ENCODE measurements at regions not wholly inside any gene's neighbourhood (a gene's known extent, or its start where the extent isn't known, plus 50 kb on each side); places are given as distances from the start of the nearest gene placed in this dataset.

DNA sequence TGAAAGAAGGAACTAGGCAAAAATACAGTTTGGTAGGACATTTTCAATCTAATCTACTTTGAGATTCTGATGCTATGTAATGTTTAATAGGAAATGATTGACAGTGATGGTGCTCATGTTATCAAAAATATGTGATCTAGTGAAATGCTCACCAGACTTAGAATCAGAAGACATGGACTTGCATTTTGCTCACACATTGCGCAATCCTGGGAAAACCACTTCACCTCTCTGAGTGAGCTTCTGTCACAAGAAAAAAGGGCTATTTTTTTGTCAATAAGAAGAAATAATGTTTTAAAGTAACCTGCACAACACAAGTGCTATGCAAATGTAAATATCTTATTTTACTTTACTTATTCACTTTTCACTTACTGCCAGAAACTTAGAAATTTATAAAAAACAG lies 380.9 kb upstream of the HTR2A start:
- no peak for DNase-seq
- in situ Hi-C loops (cut with HindIII; ENCODE audit: low pct_ligation_motif_present, low pct_unique_long_range_greater_than_20kb, low sequenced_read_pairs) = no loop called here

DNA sequence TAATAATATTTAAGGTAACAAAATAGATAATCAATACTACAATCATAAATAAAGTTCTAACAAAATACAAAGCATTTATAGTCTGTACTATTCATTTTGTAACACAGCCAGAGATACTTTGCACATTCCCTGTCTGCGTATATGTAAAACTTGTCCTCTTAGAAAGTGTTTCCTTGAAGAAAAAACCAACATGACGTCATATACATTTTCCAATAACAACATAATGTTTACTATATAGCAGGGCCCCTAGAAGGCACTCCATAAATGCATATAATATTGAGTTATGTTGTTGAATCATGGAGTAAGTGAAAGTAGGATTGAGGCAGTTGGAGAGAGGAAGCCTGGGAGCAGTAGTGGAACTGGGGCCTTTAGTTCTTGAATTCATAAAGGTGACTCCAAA lies 371.4 kb upstream of the HTR2A start:
- in situ Hi-C loops (cut with HindIII; ENCODE audit: low pct_ligation_motif_present, low pct_unique_long_range_greater_than_20kb, low sequenced_read_pairs) = no loop called here
- no peak for DNase-seq

DNA sequence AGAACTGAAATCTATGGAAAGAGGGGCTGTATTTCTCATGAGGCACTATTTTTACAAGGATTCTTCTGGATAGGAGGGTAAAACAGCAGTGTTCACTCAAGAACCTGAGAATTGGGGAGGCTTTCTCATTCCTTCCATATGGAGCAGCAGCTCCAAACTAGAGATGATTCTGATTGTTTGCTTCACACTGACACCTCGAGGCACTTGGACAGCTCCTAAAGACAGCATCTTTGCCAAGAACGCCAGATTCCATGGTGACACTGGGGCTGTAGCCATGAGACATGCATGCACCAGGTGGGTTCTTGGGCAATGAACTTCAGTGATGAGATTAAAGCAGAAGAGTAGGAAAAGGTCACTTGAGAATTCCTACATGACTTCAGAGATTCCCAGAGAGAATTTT lies 361.5 kb upstream of the HTR2A start:
- no peak for DNase-seq
- in situ Hi-C loops (cut with HindIII; ENCODE audit: low pct_ligation_motif_present, low pct_unique_long_range_greater_than_20kb, low sequenced_read_pairs) = no loop called here

DNA sequence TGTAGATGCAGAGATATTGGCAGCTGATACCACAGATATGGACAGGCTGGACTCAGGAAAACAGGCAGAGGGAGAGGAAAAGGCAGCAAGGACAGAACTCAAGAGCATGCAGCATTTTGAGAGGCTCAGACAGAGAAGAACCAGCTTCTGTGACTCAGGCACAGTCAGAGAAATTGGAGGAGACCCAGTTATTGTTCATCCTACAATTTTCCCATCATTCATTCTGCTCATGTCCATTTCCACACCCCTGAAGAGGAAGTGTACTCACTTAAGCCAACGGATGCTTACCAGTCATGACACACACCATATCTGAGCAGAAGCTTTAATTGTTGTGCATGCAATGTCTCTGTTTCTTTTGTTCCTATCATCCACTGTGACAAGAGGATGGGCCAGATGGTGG lies 359.8 kb upstream of the HTR2A start:
- in situ Hi-C loops (cut with HindIII; ENCODE audit: low pct_ligation_motif_present, low pct_unique_long_range_greater_than_20kb, low sequenced_read_pairs) = no loop called here
- DNase-seq = no peak

DNA sequence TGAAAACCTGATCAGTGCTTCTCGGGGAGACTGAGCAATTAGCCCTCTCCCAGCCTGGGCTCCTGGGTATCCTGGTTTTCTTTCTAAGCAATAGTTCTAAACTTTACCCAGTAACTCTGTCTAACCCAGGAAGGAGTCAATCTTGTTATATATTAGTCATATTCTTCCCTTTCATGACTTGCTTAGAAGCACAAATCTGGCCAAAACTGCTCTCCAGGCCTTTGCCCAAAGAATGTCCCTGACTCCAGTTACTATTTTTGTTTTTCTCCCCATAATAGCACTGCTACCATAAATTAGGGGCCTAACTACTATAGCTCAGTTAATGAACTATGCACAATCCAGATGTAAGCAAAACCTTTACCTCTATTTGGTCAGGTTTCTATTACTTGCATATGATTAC lies 355.8 kb upstream of the HTR2A start:
- no peak for DNase-seq
- in situ Hi-C loops (cut with HindIII; ENCODE audit: low pct_ligation_motif_present, low pct_unique_long_range_greater_than_20kb, low sequenced_read_pairs) = no loop called here

DNA sequence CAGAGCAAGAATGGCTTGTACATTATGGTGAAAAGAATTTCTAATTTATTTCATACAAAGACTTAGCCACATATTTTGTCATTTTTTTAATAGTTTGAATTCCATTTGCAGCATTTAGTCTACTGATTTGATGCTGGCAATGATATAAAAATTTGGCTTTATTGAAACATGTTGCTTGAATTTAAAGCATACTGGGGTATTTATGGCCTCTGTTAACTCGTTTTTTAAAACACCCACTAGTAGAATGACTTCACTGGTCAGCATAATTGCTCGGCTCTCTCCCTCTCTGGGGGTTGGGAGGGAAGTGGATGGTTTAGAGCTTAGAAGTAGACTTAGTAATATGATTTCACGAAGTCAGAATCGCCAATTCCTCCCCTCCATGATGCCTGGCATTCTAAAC lies 354.9 kb upstream of the HTR2A start:
- no peak for DNase-seq
- in situ Hi-C loops (cut with HindIII; ENCODE audit: low pct_ligation_motif_present, low pct_unique_long_range_greater_than_20kb, low sequenced_read_pairs) = no loop called here

DNA sequence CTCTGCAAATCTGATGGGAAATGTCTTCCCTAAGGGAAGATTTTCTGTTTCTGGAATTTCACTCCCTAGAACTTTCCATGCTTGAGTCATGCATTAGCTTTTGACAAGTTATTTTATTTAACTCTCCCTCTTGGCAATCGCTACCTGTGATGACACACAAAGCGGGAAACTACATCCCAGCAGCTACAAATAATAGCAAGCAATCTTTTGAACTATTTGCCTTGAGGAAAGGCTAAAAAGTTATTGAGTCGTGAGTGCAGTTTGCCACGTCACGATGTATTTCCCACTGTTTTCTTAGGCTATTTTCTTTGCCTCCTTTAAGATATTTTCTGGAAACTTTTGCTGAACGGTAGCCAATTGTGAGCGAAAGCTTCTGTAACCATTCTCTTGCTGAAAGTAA lies 353.3 kb upstream of the HTR2A start:
- in situ Hi-C loops (cut with HindIII; ENCODE audit: low pct_ligation_motif_present, low pct_unique_long_range_greater_than_20kb, low sequenced_read_pairs) = no loop called here
- no peak for DNase-seq

DNA sequence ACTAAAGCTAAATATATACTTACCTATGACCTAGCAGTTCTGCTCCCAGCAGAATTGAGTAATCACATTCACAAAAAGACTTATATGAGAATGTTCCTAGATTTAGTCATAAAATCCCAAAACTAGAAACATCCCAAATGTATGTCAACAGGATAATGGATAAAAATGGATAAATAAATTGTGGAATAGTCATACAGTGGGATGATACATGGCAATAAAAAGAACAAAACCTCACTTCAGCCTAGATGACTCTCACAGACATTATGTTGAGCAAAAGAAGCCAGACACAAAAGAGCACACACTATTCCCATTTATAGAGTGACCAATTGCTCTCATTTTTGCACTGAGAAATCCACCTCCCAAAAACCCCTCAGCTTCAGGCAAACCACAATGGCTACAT lies 352.4 kb upstream of the HTR2A start:
- DNase-seq = no peak
- in situ Hi-C loops (cut with HindIII; ENCODE audit: low pct_ligation_motif_present, low pct_unique_long_range_greater_than_20kb, low sequenced_read_pairs) = no loop called here

DNA sequence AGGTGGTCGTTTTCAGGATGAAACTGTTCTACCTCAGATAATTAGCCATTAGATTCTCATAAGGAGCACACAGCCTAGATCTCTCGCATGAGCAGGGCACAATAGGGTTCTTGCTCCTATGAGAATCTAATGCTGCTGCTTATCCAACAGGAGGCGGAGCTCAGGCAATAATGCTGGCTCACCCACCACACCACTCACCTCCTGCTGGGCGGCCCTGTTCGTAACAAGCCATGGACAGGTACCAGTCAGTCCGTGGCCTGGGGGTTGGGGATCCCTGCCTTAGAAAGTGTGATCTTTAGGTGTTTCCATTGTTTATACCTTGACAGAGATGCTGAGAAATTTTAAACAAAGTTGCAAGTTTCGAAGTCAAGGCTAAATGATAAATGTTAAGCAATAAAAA lies 344.6 kb upstream of the HTR2A start:
- DNase-seq = no peak
- in situ Hi-C loops (cut with HindIII; ENCODE audit: low pct_ligation_motif_present, low pct_unique_long_range_greater_than_20kb, low sequenced_read_pairs) = no loop called here

DNA sequence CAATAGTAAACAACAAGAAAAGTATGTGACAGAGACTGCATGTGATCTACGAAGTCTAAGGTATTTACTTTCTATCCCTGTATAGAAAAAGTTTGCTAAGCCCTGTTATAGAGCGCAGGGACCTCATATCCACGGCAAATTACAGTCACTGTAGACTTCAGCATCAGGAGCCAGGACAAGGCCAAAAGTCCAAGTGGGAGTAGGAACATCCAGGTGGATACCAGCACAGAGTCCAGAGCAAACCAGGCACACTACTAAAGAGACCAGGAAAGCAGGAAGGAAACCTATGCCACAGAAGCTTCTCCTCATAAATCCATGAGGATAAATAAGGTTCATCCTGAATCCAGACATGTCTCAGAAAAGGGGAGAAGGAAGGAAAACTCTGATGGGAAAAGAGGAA lies 342.2 kb upstream of the HTR2A start:
- in situ Hi-C loops (cut with HindIII; ENCODE audit: low pct_ligation_motif_present, low pct_unique_long_range_greater_than_20kb, low sequenced_read_pairs) = no loop called here

DNA sequence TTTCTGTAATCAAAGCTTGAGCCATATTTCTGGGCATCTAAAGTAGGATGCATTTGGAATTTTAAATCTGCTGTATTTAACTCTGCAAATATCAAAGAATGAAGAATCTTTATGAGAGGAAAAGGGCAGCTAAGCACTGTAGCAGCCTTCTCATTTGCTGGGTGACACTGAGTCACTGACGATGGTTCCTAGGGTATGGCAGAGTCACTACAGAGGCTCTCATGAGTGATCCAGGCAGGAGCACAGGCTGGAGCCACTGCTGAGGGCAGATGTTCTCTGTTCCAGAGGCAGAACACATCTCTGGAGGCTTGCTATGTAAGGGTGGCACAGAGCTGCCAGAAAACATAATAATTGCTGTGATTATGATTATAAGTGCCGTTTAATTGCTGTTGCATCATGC lies 340.7 kb upstream of the HTR2A start:
- no peak for DNase-seq
- in situ Hi-C loops (cut with HindIII; ENCODE audit: low pct_ligation_motif_present, low pct_unique_long_range_greater_than_20kb, low sequenced_read_pairs) = no loop called here

More for the DNA sequence above, 342.2 kb upstream of the HTR2A start:
- DNase-seq = no peak

DNA sequence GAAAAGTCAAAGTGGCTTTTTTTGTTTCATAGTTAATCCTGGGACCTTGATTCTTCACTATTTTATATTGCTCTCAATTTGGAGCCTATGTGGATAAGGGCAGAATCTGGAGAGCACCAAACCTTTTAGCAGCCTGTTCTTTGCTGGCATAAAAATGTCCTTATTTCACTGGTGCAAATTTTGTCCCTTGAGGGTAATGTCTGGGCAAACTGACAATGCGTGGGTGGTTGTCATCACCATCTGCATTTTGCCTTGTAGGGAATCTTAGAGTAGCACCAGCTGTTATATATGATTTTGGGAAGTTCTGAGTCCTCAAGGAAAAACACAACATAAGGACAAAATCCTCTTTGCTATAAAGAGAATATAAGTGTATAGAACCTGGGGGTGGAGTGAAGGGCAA lies 336.9 kb upstream of the HTR2A start:
- in situ Hi-C loops (cut with HindIII; ENCODE audit: low pct_ligation_motif_present, low pct_unique_long_range_greater_than_20kb, low sequenced_read_pairs) = no loop called here

DNA sequence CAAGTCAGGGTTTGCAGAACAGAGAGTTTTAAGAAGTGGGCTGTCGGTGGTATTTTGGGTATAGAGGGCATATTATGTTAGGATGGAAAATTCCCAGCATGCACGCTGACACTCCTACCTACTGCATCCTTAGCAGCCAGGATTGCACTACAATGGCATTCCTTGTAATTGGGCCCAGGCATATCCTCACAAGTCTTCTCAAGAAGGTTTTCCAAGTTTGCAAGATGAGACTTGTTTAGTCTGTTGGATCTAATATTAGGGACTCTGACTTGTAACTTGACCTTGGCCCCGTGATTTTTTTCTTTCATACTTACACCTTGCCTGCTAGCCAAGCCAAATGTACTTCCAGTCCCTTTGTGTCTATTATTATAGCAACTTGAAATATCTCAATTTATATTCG lies 335.7 kb upstream of the HTR2A start:
- DNase-seq = no peak
- in situ Hi-C loops (cut with HindIII; ENCODE audit: low pct_ligation_motif_present, low pct_unique_long_range_greater_than_20kb, low sequenced_read_pairs) = no loop called here

More for the DNA sequence above, 336.9 kb upstream of the HTR2A start:
- no peak for DNase-seq

DNA sequence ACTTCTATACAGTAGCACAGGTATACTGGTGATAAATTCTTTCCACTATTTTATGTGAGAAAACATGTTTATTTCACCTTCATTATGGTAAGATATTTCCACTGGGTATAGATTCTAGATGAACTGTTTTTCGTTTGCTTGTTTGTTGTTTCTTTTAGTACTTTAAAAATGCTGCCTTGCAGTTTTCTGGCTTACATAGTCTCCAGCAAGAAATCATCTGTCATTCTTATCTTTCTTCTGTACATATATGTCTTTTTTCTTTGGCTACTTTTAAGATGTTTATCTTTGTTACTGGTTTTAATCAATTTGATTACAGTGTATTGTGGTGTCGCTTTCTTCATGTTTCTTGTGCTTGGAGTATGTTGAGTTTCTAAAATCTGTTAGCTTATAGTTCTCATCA lies 333.3 kb upstream of the HTR2A start:
- DNase-seq = no peak
- in situ Hi-C loops (cut with HindIII; ENCODE audit: low pct_ligation_motif_present, low pct_unique_long_range_greater_than_20kb, low sequenced_read_pairs) = no loop called here

DNA sequence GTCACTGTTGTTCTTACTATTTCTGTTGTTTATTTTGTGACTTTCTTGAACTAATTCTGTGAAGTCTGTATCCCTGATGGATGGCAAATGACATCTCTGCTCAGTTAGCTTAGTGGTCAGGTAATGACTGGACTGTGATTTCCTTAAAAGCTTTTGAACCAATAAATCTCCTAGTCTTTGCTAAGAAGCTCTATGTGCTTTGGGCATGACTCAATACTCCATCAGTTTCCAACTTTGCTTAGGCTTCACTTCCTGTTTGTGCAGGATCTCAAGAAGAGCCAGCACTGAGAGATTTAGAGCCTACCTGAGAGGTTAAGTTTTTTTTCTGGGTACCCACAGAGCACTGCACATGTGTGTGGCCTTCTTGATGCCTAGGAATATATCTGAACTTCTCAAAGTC lies 329.7 kb upstream of the HTR2A start:
- in situ Hi-C loops (cut with HindIII; ENCODE audit: low pct_ligation_motif_present, low pct_unique_long_range_greater_than_20kb, low sequenced_read_pairs) = no loop called here

DNA sequence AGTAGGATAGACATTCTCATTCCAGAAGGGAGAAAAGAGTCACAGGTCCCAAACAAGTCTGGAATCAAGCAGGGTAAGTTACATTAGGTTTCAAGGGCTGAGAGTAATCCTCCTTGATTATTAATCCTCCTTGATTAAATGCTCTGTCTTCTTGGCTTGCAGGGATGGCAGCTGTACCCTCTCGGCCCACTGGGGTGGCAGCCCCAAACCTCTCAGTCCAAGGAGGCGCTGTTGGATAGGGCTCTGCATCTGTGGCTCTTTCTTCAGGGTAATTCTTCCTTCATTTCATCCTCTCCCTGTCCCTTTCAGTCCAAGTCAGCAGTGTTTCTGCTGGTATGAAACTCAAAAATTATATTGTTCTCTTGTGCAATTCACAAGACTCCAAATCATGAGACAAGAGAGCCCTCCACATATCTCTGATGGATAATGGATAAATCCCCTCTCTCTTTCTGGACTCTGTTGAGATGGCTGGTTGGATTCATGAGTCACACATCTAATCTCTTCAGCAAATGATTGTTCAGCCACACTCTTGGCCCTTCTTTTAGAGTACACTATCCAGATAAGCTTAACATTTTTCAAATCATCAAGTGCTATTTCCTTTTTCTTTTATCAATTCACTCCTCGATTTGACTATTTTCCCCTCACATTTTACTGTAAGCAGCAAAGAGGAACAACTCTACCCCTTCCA lies 323.7 kb upstream of the HTR2A start:
- in situ Hi-C loops (cut with HindIII; ENCODE audit: low pct_ligation_motif_present, low pct_unique_long_range_greater_than_20kb, low sequenced_read_pairs) = no loop called here

More for the DNA sequence above, 329.7 kb upstream of the HTR2A start:
- DNase-seq = no peak

DNA sequence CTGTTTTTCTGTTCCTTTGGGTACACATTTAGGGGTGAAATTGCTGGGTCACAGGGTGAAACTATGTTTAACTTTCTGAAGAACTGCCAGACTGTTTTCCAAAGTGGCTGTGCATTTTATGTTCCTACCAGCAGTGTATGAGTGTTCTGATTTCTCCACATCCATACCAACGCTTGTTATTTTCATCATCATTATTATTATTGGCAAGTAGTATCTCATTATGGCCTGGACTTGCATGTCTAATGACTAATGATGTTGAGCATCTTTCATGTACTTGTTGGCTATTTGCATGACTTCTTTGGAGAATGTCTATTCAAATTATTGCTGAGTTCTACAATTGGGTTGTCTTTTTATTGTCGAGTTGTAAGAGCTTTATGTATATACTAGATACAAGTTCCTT lies 321.8 kb upstream of the HTR2A start:
- DNase-seq = no peak
- in situ Hi-C loops (cut with HindIII; ENCODE audit: low pct_ligation_motif_present, low pct_unique_long_range_greater_than_20kb, low sequenced_read_pairs) = no loop called here

More for the DNA sequence above, 323.7 kb upstream of the HTR2A start:
- no peak for DNase-seq

DNA sequence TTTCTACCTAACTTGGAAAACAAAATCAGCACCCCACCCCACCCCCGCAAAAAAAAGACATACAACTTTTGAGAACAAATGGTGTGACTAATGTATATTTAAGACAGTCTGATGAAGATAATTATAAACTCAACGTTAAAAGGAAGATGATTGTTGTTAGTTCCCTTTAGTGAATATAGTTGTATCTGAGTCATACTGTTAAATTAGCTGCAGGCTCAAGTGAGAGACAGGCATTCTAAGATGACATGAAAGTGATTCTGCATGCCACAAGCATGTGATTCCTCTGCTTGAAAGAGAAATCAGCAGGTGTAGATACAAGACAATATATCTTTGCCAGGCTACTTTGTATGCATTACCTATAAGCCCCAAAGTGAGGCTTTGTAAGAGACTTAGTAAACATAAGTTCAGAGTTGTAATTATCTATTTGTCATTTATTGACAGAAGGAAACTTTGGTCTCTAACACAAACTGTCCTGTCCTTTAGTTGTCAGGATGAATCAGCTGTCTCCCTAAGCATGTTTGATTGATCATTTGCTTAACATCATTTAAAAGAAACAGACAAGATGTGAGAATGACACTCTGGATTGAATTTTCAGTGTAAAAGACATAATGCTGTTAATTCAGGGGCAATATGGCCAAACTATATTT lies 319.4 kb upstream of the HTR2A start:
- no peak for DNase-seq
- in situ Hi-C loops (cut with HindIII; ENCODE audit: low pct_ligation_motif_present, low pct_unique_long_range_greater_than_20kb, low sequenced_read_pairs) = no loop called here

DNA sequence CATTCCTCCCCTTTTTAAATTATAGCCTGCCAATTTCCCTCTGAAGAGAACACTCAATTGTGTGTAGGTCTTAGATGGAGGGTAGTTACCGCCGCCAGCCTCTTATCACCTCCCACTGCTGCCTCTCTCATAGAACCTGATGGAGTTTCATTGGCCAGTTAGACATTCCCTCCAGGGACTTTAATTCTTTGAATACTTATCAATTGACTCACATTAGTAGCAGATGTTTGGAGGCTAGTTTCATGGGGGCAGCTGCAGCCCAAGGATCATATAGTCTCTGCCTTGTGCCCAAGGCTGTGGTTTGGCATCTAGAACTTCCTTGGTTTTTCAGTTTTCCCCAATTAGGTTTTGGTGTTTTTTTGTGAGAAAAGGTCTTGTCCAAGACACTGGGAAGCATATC lies 318.9 kb upstream of the HTR2A start:
- peak; percentile 38 for DNase-seq
- in situ Hi-C loops (cut with HindIII; ENCODE audit: low pct_ligation_motif_present, low pct_unique_long_range_greater_than_20kb, low sequenced_read_pairs) = no loop called here

DNA sequence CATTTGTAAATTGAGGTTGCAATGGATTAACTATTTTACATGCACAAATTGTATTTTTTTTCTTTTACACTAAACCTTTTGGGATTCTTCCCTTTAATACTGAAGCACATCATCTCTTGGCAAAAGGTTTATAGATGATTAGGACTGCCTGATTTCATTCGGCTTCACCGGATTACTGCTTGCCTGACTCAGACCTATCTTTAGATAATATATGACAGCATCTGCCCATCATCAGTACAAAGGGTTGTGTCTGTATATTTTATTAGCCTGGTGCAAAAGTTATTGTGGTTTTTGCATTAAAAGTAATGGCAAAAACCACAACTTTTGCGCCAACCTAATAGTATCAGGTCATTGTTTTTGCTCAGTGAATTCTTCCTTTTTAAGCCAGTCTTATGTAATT lies 316.2 kb upstream of the HTR2A start:
- in situ Hi-C loops (cut with HindIII; ENCODE audit: low pct_ligation_motif_present, low pct_unique_long_range_greater_than_20kb, low sequenced_read_pairs) = no loop called here
- DNase-seq = no peak
